ENCODE measurements at regions not wholly inside any gene's neighbourhood (a gene's known extent, or its start where the extent isn't known, plus 50 kb on each side); places are given as distances from the start of the nearest gene placed in this dataset.

DNA sequence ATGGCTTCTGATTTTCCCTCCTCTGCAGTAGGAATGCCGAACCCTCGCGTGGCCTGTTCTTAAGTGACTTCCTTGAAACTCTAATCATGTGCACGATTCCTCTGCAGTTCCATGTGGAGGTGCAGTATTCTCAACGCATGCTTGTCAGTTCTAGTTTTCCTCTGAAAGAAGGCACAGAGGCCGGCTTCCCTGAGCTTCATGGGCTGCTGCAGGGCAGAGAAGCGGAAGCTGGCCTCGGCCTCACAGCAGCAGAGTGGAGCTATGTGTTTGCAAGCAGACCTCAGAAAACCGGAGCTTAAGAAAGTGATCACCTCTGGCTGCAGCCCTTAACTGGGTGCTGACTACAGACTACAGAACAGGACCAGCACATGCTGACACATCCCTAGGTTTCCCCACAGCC, 500.7 kb downstream of the GRIN2A start:
- no peaks in the 10 kb centered on the region for H3K4me1 ChIP-seq (ENCODE audit: control insufficient read depth, extremely low read depth, insufficient read depth, low read length)
- no peaks in the 10 kb centered on the region for H3K27me3 ChIP-seq (ENCODE audit: control insufficient read depth, insufficient read depth, low read length)
- H3K4me2 ChIP-seq (ENCODE audit: extremely low read depth, insufficient read depth, low read length) = no peak overlapping the region
- no peak for DNase-seq (ENCODE audit: low read depth in 2 of 2)
- no peaks in the 10 kb centered on the region for H3K79me2 ChIP-seq (ENCODE audit: control insufficient read depth, insufficient read depth, low read length)
- H3K4me3 ChIP-seq (replicated peaks in 1 of 4; ENCODE audit: control extremely low read depth in 1 of 4, insufficient read depth in 1 of 4, low read depth in 3 of 4, low read length in 4 of 4) = no peak overlapping the region
- no peak overlapping the region for H3K9ac ChIP-seq (ENCODE audit: insufficient read depth, low read length)
- H3K27ac ChIP-seq (ENCODE audit: insufficient read depth, low read length) = no peak overlapping the region
- no peak for TF ChIP-seq EZH2 (IDR thresholded peaks at IDR 0.05; ENCODE audit: low read length, missing control alignments)
- TF ChIP-seq, protein P1, sequence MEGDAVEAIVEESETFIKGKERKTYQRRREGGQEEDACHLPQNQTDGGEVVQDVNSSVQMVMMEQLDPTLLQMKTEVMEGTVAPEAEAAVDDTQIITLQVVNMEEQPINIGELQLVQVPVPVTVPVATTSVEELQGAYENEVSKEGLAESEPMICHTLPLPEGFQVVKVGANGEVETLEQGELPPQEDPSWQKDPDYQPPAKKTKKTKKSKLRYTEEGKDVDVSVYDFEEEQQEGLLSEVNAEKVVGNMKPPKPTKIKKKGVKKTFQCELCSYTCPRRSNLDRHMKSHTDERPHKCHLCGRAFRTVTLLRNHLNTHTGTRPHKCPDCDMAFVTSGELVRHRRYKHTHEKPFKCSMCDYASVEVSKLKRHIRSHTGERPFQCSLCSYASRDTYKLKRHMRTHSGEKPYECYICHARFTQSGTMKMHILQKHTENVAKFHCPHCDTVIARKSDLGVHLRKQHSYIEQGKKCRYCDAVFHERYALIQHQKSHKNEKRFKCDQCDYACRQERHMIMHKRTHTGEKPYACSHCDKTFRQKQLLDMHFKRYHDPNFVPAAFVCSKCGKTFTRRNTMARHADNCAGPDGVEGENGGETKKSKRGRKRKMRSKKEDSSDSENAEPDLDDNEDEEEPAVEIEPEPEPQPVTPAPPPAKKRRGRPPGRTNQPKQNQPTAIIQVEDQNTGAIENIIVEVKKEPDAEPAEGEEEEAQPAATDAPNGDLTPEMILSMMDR (conservative IDR thresholded peaks at IDR 0.05 in 1 of 2, IDR thresholded peaks at IDR 0.05 in 1 of 2; ENCODE audit: low read depth in 1 of 2, low read length in 2 of 2) = no peak
- H4K20me1 ChIP-seq (ENCODE audit: control insufficient read depth, extremely low read depth, insufficient read depth, low read length) = no peaks in the 10 kb centered on the region
- H2AFZ ChIP-seq (ENCODE audit: low read length) = no peak overlapping the region
- no peaks in the 10 kb centered on the region for H3K36me3 ChIP-seq (ENCODE audit: control insufficient read depth, insufficient read depth, low read length)
- no peaks in the 10 kb centered on the region for H3K9me3 ChIP-seq (ENCODE audit: control insufficient read depth, insufficient read depth, low read depth, low read length)

DNA sequence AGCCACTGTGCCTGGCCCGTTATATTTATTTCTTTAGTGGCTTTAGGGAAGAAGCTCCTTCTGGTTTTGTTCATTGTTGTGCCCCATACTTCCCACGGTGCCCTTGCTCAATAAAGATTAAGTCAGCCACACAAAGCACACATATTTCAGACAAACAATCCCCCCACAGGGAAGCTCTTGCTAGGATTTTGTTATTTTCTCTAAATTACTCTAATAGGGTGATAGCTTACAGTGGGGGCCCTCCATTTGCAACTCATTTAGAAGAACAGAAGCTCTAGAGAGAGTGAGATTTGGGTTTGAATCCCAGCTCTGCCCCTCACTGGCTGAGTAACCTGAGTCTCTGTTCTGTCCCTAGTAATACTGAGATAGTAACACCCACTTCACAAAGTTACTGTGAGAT, 499.9 kb downstream of the GRIN2A start:
- no peak overlapping the region for H2AFZ ChIP-seq (ENCODE audit: low read length)
- no peaks in the 10 kb centered on the region for H3K4me1 ChIP-seq (ENCODE audit: control insufficient read depth, extremely low read depth, insufficient read depth, low read length)
- TF ChIP-seq EZH2 (IDR thresholded peaks at IDR 0.05; ENCODE audit: low read length, missing control alignments) = no peak
- TF ChIP-seq, protein P1 (conservative IDR thresholded peaks at IDR 0.05 in 1 of 2, IDR thresholded peaks at IDR 0.05 in 1 of 2; ENCODE audit: low read depth in 1 of 2, low read length in 2 of 2) = no peak
- no peaks in the 10 kb centered on the region for H3K9me3 ChIP-seq (ENCODE audit: control insufficient read depth, insufficient read depth, low read depth, low read length)
- no peak overlapping the region for H3K27ac ChIP-seq (ENCODE audit: insufficient read depth, low read length)
- H3K4me2 ChIP-seq (ENCODE audit: extremely low read depth, insufficient read depth, low read length) = no peak overlapping the region
- no peak for DNase-seq (ENCODE audit: low read depth in 2 of 2)
- no peaks in the 10 kb centered on the region for H3K36me3 ChIP-seq (ENCODE audit: control insufficient read depth, insufficient read depth, low read length)
- H3K4me3 ChIP-seq (replicated peaks in 1 of 4; ENCODE audit: control extremely low read depth in 1 of 4, insufficient read depth in 1 of 4, low read depth in 3 of 4, low read length in 4 of 4) = no peak overlapping the region
- no peaks in the 10 kb centered on the region for H3K27me3 ChIP-seq (ENCODE audit: control insufficient read depth, insufficient read depth, low read length)
- H4K20me1 ChIP-seq (ENCODE audit: control insufficient read depth, extremely low read depth, insufficient read depth, low read length) = no peaks in the 10 kb centered on the region
- H3K79me2 ChIP-seq (ENCODE audit: control insufficient read depth, insufficient read depth, low read length) = no peaks in the 10 kb centered on the region
- H3K9ac ChIP-seq (ENCODE audit: insufficient read depth, low read length) = no peak overlapping the region

DNA sequence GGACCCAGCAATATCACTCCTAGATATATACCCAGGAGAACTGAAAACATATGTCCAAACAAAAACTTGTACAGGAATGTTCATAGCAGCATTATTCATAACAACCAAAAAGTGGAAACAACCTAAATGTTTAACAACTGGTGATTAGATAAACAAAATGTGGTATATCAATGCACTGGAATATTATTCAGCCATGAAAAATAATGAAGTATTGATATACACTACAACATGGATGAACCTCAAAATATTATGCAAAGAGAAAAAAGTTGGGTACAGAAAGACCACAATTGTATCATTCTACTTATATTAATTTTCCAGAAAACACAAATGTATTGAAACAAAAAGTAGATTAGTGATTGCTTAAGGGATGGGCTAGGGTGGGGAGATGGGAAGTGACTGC, 498.6 kb downstream of the GRIN2A start:
- Histone ChIP-seq H3K9ac (ENCODE audit: insufficient read depth, low read length) (no peak overlapping the region), H3K9me3 (ENCODE audit: control insufficient read depth, insufficient read depth, low read depth, low read length) (no peaks in the 10 kb centered on the region), H3K4me1 (ENCODE audit: control insufficient read depth, extremely low read depth, insufficient read depth, low read length) (no peaks in the 10 kb centered on the region), H4K20me1 (ENCODE audit: control insufficient read depth, extremely low read depth, insufficient read depth, low read length) (no peaks in the 10 kb centered on the region), H3K36me3 (ENCODE audit: control insufficient read depth, insufficient read depth, low read length) (no peaks in the 10 kb centered on the region), H3K27ac (ENCODE audit: insufficient read depth, low read length) (no peak overlapping the region), H2AFZ (ENCODE audit: low read length) (no peak overlapping the region), H3K79me2 (ENCODE audit: control insufficient read depth, insufficient read depth, low read length) (no peaks in the 10 kb centered on the region), H3K4me2 (ENCODE audit: extremely low read depth, insufficient read depth, low read length) (no peak overlapping the region), H3K27me3 (ENCODE audit: control insufficient read depth, insufficient read depth, low read length) (no peaks in the 10 kb centered on the region), H3K4me3 (replicated peaks in 1 of 4; ENCODE audit: control extremely low read depth in 1 of 4, insufficient read depth in 1 of 4, low read depth in 3 of 4, low read length in 4 of 4) (no peak overlapping the region)
- no peak for DNase-seq (ENCODE audit: low read depth in 2 of 2)
- TF ChIP-seq EZH2 (IDR thresholded peaks at IDR 0.05; ENCODE audit: low read length, missing control alignments) = no peak

Data from fibroblast of lung (primary cell).